GM12878 (cell line): ENCODE measurements at regions not wholly inside any gene's neighbourhood (a gene's known extent, or its start where the extent isn't known, plus 50 kb on each side); places are given as distances from the start of the nearest gene placed in this dataset.

Experiments
- ATAC-seq: fragments of 200-7000 bp; cut with Tn5 transposase; 3 replicates; pipeline ENCODE4 v1.9.1; 2020; ENCODE audit warnings: mild to moderate bottlenecking, moderate library complexity
- BruUV-seq: library from RNA; stranded (reverse); fragments of 400-500 nt; replicated peaks from 2 replicates; lab custom pipeline; 2021; lab: Mats Ljungman, UMichigan
- CTCF ChIA-PET: fragments of 300-600 bp; sonication (Branson Sonifier 250); formaldehyde crosslinking; extraction: SDS; loops from one replicate; lab custom pipeline; 2021; ENCODE audit warnings: inconsistent platforms; lab: Yijun Ruan, JAX
- POLR2A ChIA-PET: fragments of 350-600 bp; formaldehyde crosslinking; extraction: SDS; loops from one replicate; lab custom pipeline; 2021; ENCODE audit warnings: inconsistent platforms; lab: Charles Lee
- RAD21 ChIA-PET: fragments of 300-600 bp; sonication (Branson Sonifier 250); formaldehyde crosslinking; loops from one replicate; lab custom pipeline; 2023; ENCODE audit warnings: antibody characterized with exemption; ENCODE audit not compliant: unreplicated experiment; lab: Charles Lee
- SMC1A ChIA-PET: fragments of 300-600 bp; sonication (Branson Sonifier 250); formaldehyde crosslinking; loops from one replicate; lab custom pipeline; 2023; ENCODE audit not compliant: unreplicated experiment, uncharacterized antibody; lab: Charles Lee
- DNase-seq: peaks from one replicate; pipeline ENCODE4 v3.0.0-alpha.2; 2011; ENCODE audit warnings: low read depth, low spot score
- FAIRE-seq: peaks from 3 replicates; lab custom pipeline; 2011; peaks lifted over from hg19 to GRCh38; lab: Jason Lieb, UNC
- H2AFZ ChIP-seq: 2 replicates; pipeline ENCODE4 v1.6.0; 2011; ENCODE audit warnings: low read depth, low read length, control low read depth; ENCODE audit not compliant: control insufficient read depth
- H3K27ac ChIP-seq: 2 replicates; pipeline ENCODE4 v1.5.1; 2011; ENCODE audit warnings: control low read depth; ENCODE audit not compliant: control insufficient read depth, insufficient read depth
- H3K27me3 ChIP-seq, 2 experiments: replicated peaks in 1 of 2; 2 replicates each; pipeline versions ENCODE4 v1.6.0 to v1.6.1; 2011; ENCODE audit warnings: low read length in 1 of 2; ENCODE audit not compliant: control insufficient read depth in 2 of 2, insufficient read depth in 2 of 2
- H3K36me3 ChIP-seq, 2 experiments: 2 replicates each; pipeline ENCODE4 v1.5.1; 2011; ENCODE audit warnings: low read length in 1 of 2; ENCODE audit not compliant: control insufficient read depth in 2 of 2, insufficient read depth in 2 of 2
- H3K4me1 ChIP-seq: 2 replicates; pipeline ENCODE4 v1.6.1; 2011; ENCODE audit warnings: mild to moderate bottlenecking, low read length, moderate library complexity, mixed read lengths; ENCODE audit not compliant: control insufficient read depth, insufficient read depth
- H3K4me2 ChIP-seq: 2 replicates; pipeline ENCODE4 v1.6.0; 2011; ENCODE audit warnings: control low read depth; ENCODE audit not compliant: control insufficient read depth, insufficient read depth
- H3K4me3 ChIP-seq: fragments of 200-600 bp; sonication (generic); 2 replicates; pipeline ENCODE4 v1.5.1; 2016
- H3K79me2 ChIP-seq: 2 replicates; pipeline ENCODE4 v1.6.0; 2011; ENCODE audit warnings: low read length; ENCODE audit not compliant: control insufficient read depth, insufficient read depth
- H3K9ac ChIP-seq: 2 replicates; pipeline ENCODE4 v1.8.0; 2011; ENCODE audit warnings: low read length, control low read depth, mixed read lengths; ENCODE audit not compliant: control insufficient read depth, insufficient read depth
- H3K9me3 ChIP-seq: replicated peaks from 3 replicates; pipeline ENCODE4 v1.5.1; 2011; ENCODE audit warnings: mild to moderate bottlenecking, low read length; ENCODE audit not compliant: control insufficient read depth, insufficient read depth
- H4K20me1 ChIP-seq: 2 replicates; pipeline ENCODE4 v1.6.0; 2011; ENCODE audit not compliant: control insufficient read depth, insufficient read depth
- IRF4 ChIP-seq: IDR thresholded peaks from 2 replicates; pipeline ENCODE4 v1.6.1; 2011; ENCODE audit warnings: low read depth, low read length
- RFX5 ChIP-seq: IDR thresholded peaks from 2 replicates; pipeline ENCODE4 v1.6.1; 2011; ENCODE audit warnings: low read depth, low read length, improper control_type of control experiment
- SREBF1 ChIP-seq: IDR thresholded peaks from 2 replicates; pipeline ENCODE4 v1.6.1; 2012; ENCODE audit warnings: mild to moderate bottlenecking, low read length
- WGBS: methylation state at CpG from one replicate; pipeline ENCODE4 v1.1.6; 2016; ENCODE audit warnings: low lambda C conversion rate; ENCODE audit not compliant: insufficient replicate concordance, insufficient coverage; ENCODE audit errors: missing lambda C conversion rate; 5-methylcytosine and 5-hydroxymethylcytosine counted together
- in situ Hi-C: fragments of 300-500 bp; cut with MboI; formaldehyde crosslinking; loops from 9 replicates; pipeline ENCODE4 v1.14.3; 2018; ENCODE audit warnings: mixed read lengths
- intact Hi-C: fragments of 100-400 bp; cut with micrococcal nuclease; formaldehyde crosslinking; loops from one replicate; pipeline ENCODE4 v1.14.2; 2022; ENCODE audit not compliant: unreplicated experiment
- TF ChIP-seq, protein P1 (sequence below): fragments of 450-650 bp; IDR thresholded peaks from 2 replicates; pipeline ENCODE4 v1.6.1; 2017; ENCODE audit warnings: mild to moderate bottlenecking
- TF ChIP-seq, protein P2 (sequence below): fragments of 450-650 bp; IDR thresholded peaks from 2 replicates; pipeline ENCODE4 v1.6.1; 2017; ENCODE audit warnings: mild to moderate bottlenecking, moderate library complexity
- TF ChIP-seq, protein P3 (sequence below): IDR thresholded peaks from 2 replicates; pipeline ENCODE4 v1.6.1; 2011; ENCODE audit warnings: low read depth, low read length, improper control_type of control experiment, borderline replicate concordance
- TF ChIP-seq, protein P4 (sequence below): IDR thresholded peaks from 2 replicates; pipeline ENCODE4 v1.6.1; 2012; ENCODE audit warnings: low read depth, low read length, improper control_type of control experiment

DNA sequence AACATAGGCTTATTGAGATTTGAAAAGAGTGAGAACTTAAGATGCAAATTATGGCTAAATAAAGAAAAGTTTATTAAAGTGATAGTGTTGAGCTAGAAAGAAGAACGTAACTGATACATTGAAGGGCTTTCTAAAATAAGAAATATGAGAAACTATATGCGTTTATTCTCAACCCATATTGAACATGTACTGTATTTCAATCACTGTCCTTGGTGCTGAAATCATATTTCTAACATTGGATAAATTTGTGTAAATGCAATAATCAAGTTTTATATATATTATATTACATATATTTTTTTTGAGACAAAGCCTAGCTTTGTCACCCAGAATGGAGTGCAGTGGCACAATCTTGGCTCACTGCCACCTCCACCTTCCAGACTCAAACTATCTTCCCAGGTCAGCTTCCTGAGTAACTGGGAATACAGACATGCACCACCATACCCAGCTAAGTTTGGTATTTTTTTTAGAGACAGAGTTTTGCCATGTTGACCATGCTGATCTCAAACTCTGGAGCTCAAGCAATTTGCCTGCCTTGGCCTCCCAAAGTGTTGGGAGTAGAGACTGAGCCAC lies 1065.8 kb downstream of the REEP3 start:
- Histone ChIP-seq H4K20me1 (no peaks in the 10 kb centered on the region), H3K27ac (no peak overlapping the region)
- FAIRE-seq = no peak
- in situ Hi-C loops = no loop called here
- TF ChIP-seq, protein P1, sequence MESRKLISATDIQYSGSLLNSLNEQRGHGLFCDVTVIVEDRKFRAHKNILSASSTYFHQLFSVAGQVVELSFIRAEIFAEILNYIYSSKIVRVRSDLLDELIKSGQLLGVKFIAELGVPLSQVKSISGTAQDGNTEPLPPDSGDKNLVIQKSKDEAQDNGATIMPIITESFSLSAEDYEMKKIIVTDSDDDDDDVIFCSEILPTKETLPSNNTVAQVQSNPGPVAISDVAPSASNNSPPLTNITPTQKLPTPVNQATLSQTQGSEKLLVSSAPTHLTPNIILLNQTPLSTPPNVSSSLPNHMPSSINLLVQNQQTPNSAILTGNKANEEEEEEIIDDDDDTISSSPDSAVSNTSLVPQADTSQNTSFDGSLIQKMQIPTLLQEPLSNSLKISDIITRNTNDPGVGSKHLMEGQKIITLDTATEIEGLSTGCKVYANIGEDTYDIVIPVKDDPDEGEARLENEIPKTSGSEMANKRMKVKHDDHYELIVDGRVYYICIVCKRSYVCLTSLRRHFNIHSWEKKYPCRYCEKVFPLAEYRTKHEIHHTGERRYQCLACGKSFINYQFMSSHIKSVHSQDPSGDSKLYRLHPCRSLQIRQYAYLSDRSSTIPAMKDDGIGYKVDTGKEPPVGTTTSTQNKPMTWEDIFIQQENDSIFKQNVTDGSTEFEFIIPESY = no peak
- TF ChIP-seq, protein P2, sequence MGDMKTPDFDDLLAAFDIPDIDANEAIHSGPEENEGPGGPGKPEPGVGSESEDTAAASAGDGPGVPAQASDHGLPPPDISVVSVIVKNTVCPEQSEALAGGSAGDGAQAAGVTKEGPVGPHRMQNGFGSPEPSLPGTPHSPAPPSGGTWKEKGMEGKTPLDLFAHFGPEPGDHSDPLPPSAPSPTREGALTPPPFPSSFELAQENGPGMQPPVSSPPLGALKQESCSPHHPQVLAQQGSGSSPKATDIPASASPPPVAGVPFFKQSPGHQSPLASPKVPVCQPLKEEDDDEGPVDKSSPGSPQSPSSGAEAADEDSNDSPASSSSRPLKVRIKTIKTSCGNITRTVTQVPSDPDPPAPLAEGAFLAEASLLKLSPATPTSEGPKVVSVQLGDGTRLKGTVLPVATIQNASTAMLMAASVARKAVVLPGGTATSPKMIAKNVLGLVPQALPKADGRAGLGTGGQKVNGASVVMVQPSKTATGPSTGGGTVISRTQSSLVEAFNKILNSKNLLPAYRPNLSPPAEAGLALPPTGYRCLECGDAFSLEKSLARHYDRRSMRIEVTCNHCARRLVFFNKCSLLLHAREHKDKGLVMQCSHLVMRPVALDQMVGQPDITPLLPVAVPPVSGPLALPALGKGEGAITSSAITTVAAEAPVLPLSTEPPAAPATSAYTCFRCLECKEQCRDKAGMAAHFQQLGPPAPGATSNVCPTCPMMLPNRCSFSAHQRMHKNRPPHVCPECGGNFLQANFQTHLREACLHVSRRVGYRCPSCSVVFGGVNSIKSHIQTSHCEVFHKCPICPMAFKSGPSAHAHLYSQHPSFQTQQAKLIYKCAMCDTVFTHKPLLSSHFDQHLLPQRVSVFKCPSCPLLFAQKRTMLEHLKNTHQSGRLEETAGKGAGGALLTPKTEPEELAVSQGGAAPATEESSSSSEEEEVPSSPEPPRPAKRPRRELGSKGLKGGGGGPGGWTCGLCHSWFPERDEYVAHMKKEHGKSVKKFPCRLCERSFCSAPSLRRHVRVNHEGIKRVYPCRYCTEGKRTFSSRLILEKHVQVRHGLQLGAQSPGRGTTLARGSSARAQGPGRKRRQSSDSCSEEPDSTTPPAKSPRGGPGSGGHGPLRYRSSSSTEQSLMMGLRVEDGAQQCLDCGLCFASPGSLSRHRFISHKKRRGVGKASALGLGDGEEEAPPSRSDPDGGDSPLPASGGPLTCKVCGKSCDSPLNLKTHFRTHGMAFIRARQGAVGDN = no peak
- TF ChIP-seq, protein P3, sequence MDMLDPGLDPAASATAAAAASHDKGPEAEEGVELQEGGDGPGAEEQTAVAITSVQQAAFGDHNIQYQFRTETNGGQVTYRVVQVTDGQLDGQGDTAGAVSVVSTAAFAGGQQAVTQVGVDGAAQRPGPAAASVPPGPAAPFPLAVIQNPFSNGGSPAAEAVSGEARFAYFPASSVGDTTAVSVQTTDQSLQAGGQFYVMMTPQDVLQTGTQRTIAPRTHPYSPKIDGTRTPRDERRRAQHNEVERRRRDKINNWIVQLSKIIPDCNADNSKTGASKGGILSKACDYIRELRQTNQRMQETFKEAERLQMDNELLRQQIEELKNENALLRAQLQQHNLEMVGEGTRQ = no peak
- TF ChIP-seq IRF4 (no peak), SREBF1 (no peak), RFX5 (no peak)
- TF ChIP-seq, protein P4, sequence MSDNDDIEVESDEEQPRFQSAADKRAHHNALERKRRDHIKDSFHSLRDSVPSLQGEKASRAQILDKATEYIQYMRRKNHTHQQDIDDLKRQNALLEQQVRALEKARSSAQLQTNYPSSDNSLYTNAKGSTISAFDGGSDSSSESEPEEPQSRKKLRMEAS = no peak
- TF ChIP-seq, all 136 proteins: peak for 0
- no peak for ATAC-seq
- SMC1A ChIA-PET = no interaction called here
- no peak for DNase-seq
- no peaks in the 10 kb centered on the region for H3K4me1 ChIP-seq
- H2AFZ ChIP-seq = no peak overlapping the region
- RAD21 ChIA-PET = no interaction called here
- BruUV-seq = no TSS peak
- H3K36me3 ChIP-seq = no peaks in the 10 kb centered on the region
- no peak overlapping the region for H3K9ac ChIP-seq
- CTCF ChIA-PET = no interaction called here
- H3K9me3 ChIP-seq = no peaks in the 10 kb centered on the region
- no peak overlapping the region for H3K4me3 ChIP-seq
- intact Hi-C loops = no loop called here
- 48% methylated on average over 2 of the region's 2 CpGs for WGBS
- H3K27me3 ChIP-seq = no peaks in the 10 kb centered on the region
- H3K4me2 ChIP-seq = no peak overlapping the region
- no peaks in the 10 kb centered on the region for H3K79me2 ChIP-seq
- POLR2A ChIA-PET = no interaction called here
